ENCODE measurements at regions not wholly inside any gene's neighbourhood (a gene's known extent, or its start where the extent isn't known, plus 50 kb on each side); places are given as distances from the start of the nearest gene placed in this dataset.
A peak's percentile ranks its signal among the peaks of the same experiment; 100 is the strongest.

DNA sequence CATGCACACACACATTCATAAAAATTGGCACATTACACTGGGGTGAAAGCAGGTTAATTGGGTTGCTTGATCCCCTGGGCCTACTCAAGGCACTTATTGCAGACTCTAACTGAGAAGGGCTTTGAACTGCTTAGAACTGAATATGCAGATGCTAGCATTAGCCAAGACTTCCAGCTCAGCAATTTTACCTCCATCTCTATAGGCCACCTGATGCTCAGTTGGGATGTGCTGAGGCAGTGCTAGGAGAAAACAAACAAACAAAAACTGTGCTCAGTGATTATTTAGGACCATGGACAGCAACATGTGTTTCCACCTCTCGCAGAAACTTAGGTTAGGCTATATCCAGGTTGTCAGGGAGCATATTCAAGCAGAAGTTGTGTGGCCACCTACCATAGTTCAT lies 124.8 kb upstream of the WSCD2 start:
- WGBS (ENCODE audit: extremely low coverage, insufficient coverage, insufficient read length) = no CpG with 5 or more reads among the region's 1 CpG
- no peaks in the 10 kb centered on the region for H3K27me3 ChIP-seq (ENCODE audit: insufficient read depth, low read length)
- no peak overlapping the region for H2BK120ac ChIP-seq (ENCODE audit: insufficient read depth, low read length, poor library complexity)
- H3K14ac ChIP-seq (ENCODE audit: low read length) = no peak overlapping the region
- H3K27ac ChIP-seq (ENCODE audit: low read depth, low read length) = no peak overlapping the region
- H3K4me3 ChIP-seq (ENCODE audit: low read depth, low read length) = no peak overlapping the region
- no peak overlapping the region for H3K4ac ChIP-seq (ENCODE audit: low read depth, low read length)
- no peak overlapping the region for H2BK5ac ChIP-seq (ENCODE audit: low read depth, low read length, poor library complexity)
- no peak overlapping the region for H3K9ac ChIP-seq (ENCODE audit: low read length)
- no peaks in the 10 kb centered on the region for H3K4me1 ChIP-seq (ENCODE audit: control insufficient read depth in 1 of 2, insufficient read depth in 2 of 2, low read length in 2 of 2)
- no peak overlapping the region for H4K12ac ChIP-seq (ENCODE audit: low read depth, low read length)
- no peak overlapping the region for H4K91ac ChIP-seq (ENCODE audit: low read depth, low read length)
- DNase-seq = peak in 1 of 2 donors; percentile 48
- H2AFZ ChIP-seq (ENCODE audit: insufficient read depth, low read length, poor library complexity) = no peak overlapping the region
- no peak overlapping the region for H3K23ac ChIP-seq (ENCODE audit: low read length)
- H3K18ac ChIP-seq (ENCODE audit: low read length) = no peak overlapping the region
- no peak overlapping the region for H4K8ac ChIP-seq (ENCODE audit: low read depth, low read length)
- H3K36me3 ChIP-seq (ENCODE audit: control insufficient read depth in 1 of 2, insufficient read depth in 2 of 2, low read length in 2 of 2) = no peaks in the 10 kb centered on the region
- H2BK12ac ChIP-seq (ENCODE audit: low read length) = no peak overlapping the region
- H3K79me1 ChIP-seq (ENCODE audit: low read length) = no peaks in the 10 kb centered on the region
- no peak overlapping the region for H3K4me2 ChIP-seq (ENCODE audit: low read length)
- no peaks in the 10 kb centered on the region for H3K79me2 ChIP-seq (ENCODE audit: control insufficient read depth, insufficient read depth, low read length, poor library complexity)
- no peaks in the 10 kb centered on the region for H3K9me3 ChIP-seq (ENCODE audit: insufficient read depth, low read depth, low read length)
- H2AK5ac ChIP-seq (ENCODE audit: low read length) = no peak overlapping the region

DNA sequence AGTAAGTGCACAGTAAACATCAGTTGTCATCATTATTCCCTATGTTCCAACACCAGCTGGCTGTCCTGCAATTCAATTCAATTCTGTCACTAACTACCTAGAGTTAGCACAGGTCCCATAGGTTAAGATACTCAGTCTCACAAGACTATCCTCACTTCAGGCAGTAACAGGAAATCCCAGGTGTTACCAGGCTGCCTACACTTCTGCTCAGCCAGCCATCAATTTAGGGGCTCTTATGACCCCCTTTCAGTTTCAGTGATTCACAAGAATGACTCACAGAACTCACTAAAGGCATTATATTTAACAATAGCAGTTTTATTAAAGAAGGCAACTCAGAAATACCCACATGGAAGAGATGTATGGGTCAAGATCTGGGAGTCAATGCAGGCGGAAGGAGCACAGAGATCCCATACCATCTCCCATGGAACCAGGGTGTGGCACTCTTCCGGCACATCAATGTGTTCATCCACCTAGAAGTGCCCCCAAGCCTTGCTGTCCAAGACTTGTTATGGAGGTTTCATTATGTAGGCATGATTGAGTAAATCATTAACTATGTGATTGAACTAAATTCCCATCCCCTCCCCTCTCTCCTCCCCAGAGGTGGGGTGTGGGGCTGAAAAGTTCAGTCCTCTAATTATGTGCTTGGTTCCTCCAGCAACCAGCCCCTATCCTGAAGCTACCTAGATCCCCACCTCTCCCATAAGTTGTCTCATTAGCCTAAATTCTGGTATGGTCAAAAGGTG lies 120.8 kb upstream of the WSCD2 start:
- no peaks in the 10 kb centered on the region for H3K79me1 ChIP-seq (ENCODE audit: low read length)
- H2BK12ac ChIP-seq (ENCODE audit: low read length) = no peak overlapping the region
- DNase-seq = no peak
- H3K4me3 ChIP-seq (ENCODE audit: low read depth, low read length) = no peak overlapping the region
- H3K79me2 ChIP-seq (ENCODE audit: control insufficient read depth, insufficient read depth, low read length, poor library complexity) = no peaks in the 10 kb centered on the region
- no peaks in the 10 kb centered on the region for H3K27me3 ChIP-seq (ENCODE audit: insufficient read depth, low read length)
- no peak overlapping the region for H2AK5ac ChIP-seq (ENCODE audit: low read length)
- no peak overlapping the region for H3K18ac ChIP-seq (ENCODE audit: low read length)
- H3K4me2 ChIP-seq (ENCODE audit: low read length) = no peak overlapping the region
- no peak overlapping the region for H3K14ac ChIP-seq (ENCODE audit: low read length)
- no peak overlapping the region for H2BK5ac ChIP-seq (ENCODE audit: low read depth, low read length, poor library complexity)
- no peak overlapping the region for H4K91ac ChIP-seq (ENCODE audit: low read depth, low read length)
- no peak overlapping the region for H2AFZ ChIP-seq (ENCODE audit: insufficient read depth, low read length, poor library complexity)
- H3K36me3 ChIP-seq (ENCODE audit: control insufficient read depth in 1 of 2, insufficient read depth in 2 of 2, low read length in 2 of 2) = no peaks in the 10 kb centered on the region
- no peak overlapping the region for H3K23ac ChIP-seq (ENCODE audit: low read length)
- no peaks in the 10 kb centered on the region for H3K4me1 ChIP-seq (ENCODE audit: control insufficient read depth in 1 of 2, insufficient read depth in 2 of 2, low read length in 2 of 2)
- no peak overlapping the region for H4K8ac ChIP-seq (ENCODE audit: low read depth, low read length)
- no CpG with 5 or more reads among the region's 2 CpGs for WGBS (ENCODE audit: extremely low coverage, insufficient coverage, insufficient read length)
- H3K27ac ChIP-seq (ENCODE audit: low read depth, low read length) = no peak overlapping the region
- no peaks in the 10 kb centered on the region for H3K9me3 ChIP-seq (ENCODE audit: insufficient read depth, low read depth, low read length)
- no peak overlapping the region for H4K12ac ChIP-seq (ENCODE audit: low read depth, low read length)
- no peak overlapping the region for H2BK120ac ChIP-seq (ENCODE audit: insufficient read depth, low read length, poor library complexity)
- no peak overlapping the region for H3K4ac ChIP-seq (ENCODE audit: low read depth, low read length)
- no peak overlapping the region for H3K9ac ChIP-seq (ENCODE audit: low read length)

DNA sequence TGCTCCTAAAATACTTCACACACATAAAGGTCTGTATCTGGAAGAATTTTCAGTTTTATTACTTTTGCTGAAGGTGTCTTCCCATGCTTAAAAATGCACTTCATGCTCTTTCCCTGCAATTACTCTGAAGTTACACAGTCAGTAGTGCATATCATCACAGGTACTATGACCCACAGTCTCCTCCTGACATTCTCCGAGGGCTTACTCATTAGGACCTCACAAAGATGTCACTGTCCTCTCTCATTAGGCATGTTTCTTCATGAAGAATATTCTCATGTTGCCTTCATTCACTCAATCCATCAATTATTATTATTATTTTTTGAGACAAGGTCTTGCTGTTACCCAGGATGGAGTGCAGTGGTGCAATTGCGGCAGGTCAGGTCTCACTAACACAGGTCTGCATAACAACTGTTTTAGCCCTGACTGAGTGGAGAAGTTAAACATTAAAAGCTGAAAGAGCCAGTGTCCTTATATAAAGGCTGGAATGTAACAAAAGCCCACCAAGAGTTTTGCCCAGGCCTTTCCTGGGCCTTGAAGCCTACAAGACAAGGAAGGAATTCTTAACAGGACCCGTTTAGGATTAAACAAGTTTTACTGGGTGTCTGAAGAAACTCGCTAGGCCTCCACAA lies 119.5 kb upstream of the WSCD2 start:
- H3K9ac ChIP-seq (ENCODE audit: low read length) = no peak overlapping the region
- H2BK12ac ChIP-seq (ENCODE audit: low read length) = no peak overlapping the region
- H3K9me3 ChIP-seq (ENCODE audit: insufficient read depth, low read depth, low read length) = no peaks in the 10 kb centered on the region
- H2AK5ac ChIP-seq (ENCODE audit: low read length) = no peak overlapping the region
- no peaks in the 10 kb centered on the region for H3K4me1 ChIP-seq (ENCODE audit: control insufficient read depth in 1 of 2, insufficient read depth in 2 of 2, low read length in 2 of 2)
- WGBS (ENCODE audit: extremely low coverage, insufficient coverage, insufficient read length) = no CpG with 5 or more reads among the region's 4 CpGs
- H3K79me1 ChIP-seq (ENCODE audit: low read length) = no peaks in the 10 kb centered on the region
- no peak overlapping the region for H3K4me3 ChIP-seq (ENCODE audit: low read depth, low read length)
- no peak overlapping the region for H3K4me2 ChIP-seq (ENCODE audit: low read length)
- DNase-seq = peak in 1 of 2 donors; percentile 2
- no peak overlapping the region for H3K14ac ChIP-seq (ENCODE audit: low read length)
- no peak overlapping the region for H3K18ac ChIP-seq (ENCODE audit: low read length)
- H3K23ac ChIP-seq (ENCODE audit: low read length) = no peak overlapping the region
- no peak overlapping the region for H2BK5ac ChIP-seq (ENCODE audit: low read depth, low read length, poor library complexity)
- H3K27me3 ChIP-seq (ENCODE audit: insufficient read depth, low read length) = no peaks in the 10 kb centered on the region
- H4K12ac ChIP-seq (ENCODE audit: low read depth, low read length) = no peak overlapping the region
- no peaks in the 10 kb centered on the region for H3K79me2 ChIP-seq (ENCODE audit: control insufficient read depth, insufficient read depth, low read length, poor library complexity)
- H4K91ac ChIP-seq (ENCODE audit: low read depth, low read length) = no peak overlapping the region
- H2AFZ ChIP-seq (ENCODE audit: insufficient read depth, low read length, poor library complexity) = no peak overlapping the region
- H3K36me3 ChIP-seq (ENCODE audit: control insufficient read depth in 1 of 2, insufficient read depth in 2 of 2, low read length in 2 of 2) = no peaks in the 10 kb centered on the region
- no peak overlapping the region for H3K4ac ChIP-seq (ENCODE audit: low read depth, low read length)
- no peak overlapping the region for H3K27ac ChIP-seq (ENCODE audit: low read depth, low read length)
- H4K8ac ChIP-seq (ENCODE audit: low read depth, low read length) = no peak overlapping the region
- no peak overlapping the region for H2BK120ac ChIP-seq (ENCODE audit: insufficient read depth, low read length, poor library complexity)

DNA sequence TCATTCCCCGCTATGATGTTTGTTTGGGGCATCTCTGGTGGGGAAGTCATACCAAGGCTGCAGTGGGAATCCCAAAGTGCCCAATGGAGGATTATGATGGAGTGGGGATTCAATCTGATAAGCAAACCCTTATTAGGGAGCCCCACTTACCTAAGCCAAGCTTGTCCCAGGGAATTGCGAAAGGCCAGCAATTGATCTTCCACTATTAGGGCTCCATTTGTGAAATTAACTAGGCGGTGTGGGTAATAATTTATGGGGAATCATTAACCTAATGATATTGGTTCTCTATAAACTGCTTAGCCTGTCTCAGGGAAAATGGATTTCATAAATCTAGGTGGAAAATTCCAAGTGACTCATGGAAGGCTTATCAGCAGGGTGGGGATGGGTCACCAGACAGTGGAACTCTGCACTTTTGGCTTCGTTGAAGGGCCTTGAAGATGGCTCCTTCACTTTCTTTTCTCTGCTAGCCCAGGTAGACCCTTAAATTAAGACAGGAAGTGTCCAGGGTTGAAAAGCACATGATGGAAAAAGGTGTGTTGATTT lies 113.0 kb upstream of the WSCD2 start:
- Histone ChIP-seq H3K9ac (ENCODE audit: low read length) (no peak overlapping the region), H3K14ac (ENCODE audit: low read length) (no peak overlapping the region), H3K4ac (ENCODE audit: low read depth, low read length) (no peak overlapping the region), H3K18ac (ENCODE audit: low read length) (no peak overlapping the region), H3K23ac (ENCODE audit: low read length) (no peak overlapping the region), H3K4me2 (ENCODE audit: low read length) (no peak overlapping the region), H3K27ac (ENCODE audit: low read depth, low read length) (no peak overlapping the region), H2AK5ac (ENCODE audit: low read length) (no peak overlapping the region), H3K4me3 (ENCODE audit: low read depth, low read length) (no peak overlapping the region), H3K79me2 (ENCODE audit: control insufficient read depth, insufficient read depth, low read length, poor library complexity) (no peaks in the 10 kb centered on the region), H3K27me3 (ENCODE audit: insufficient read depth, low read length) (no peaks in the 10 kb centered on the region), H3K9me3 (ENCODE audit: insufficient read depth, low read depth, low read length) (no peaks in the 10 kb centered on the region), H2BK12ac (ENCODE audit: low read length) (no peak overlapping the region), H3K79me1 (ENCODE audit: low read length) (no peaks in the 10 kb centered on the region), H2BK120ac (ENCODE audit: insufficient read depth, low read length, poor library complexity) (no peak overlapping the region), H4K12ac (ENCODE audit: low read depth, low read length) (no peak overlapping the region), H4K8ac (ENCODE audit: low read depth, low read length) (no peak overlapping the region), H3K36me3 (ENCODE audit: control insufficient read depth in 1 of 2, insufficient read depth in 2 of 2, low read length in 2 of 2) (no peaks in the 10 kb centered on the region), H2BK5ac (ENCODE audit: low read depth, low read length, poor library complexity) (no peak overlapping the region), H3K4me1 (ENCODE audit: control insufficient read depth in 1 of 2, insufficient read depth in 2 of 2, low read length in 2 of 2) (no peaks in the 10 kb centered on the region), H4K91ac (ENCODE audit: low read depth, low read length) (no peak overlapping the region), H2AFZ (ENCODE audit: insufficient read depth, low read length, poor library complexity) (no peak overlapping the region)
- DNase-seq = no peak
- no CpG with 5 or more reads among the region's 4 CpGs for WGBS (ENCODE audit: extremely low coverage, insufficient coverage, insufficient read length)

All from trophoblast cell (in vitro differentiated cells and primary cell).